IMR-90 (cell line): ENCODE measurements at regions not wholly inside any gene's neighbourhood (a gene's known extent, or its start where the extent isn't known, plus 50 kb on each side); places are given as distances from the start of the nearest gene placed in this dataset.

Source experiments
- ATAC-seq: fragments of 200-7000 bp; cut with Tn5 transposase; 2 replicates; pipeline ENCODE4 v1.9.1; 2020; ENCODE audit warnings: low read depth, mild to moderate bottlenecking, moderate library complexity
- BruUV-seq: library from RNA; stranded (reverse); fragments of 400-500 nt; replicated peaks from 2 replicates; lab custom pipeline; 2021; lab: Mats Ljungman, UMichigan
- CTCF ChIA-PET: fragments of 300-600 bp; formaldehyde crosslinking; extraction: SDS; loops from one replicate; lab custom pipeline; 2021; ENCODE audit warnings: antibody characterized with exemption; lab: Yijun Ruan, JAX
- POLR2A ChIA-PET: fragments of 300-600 bp; sonication (Branson Sonifier 250); formaldehyde crosslinking; loops from one replicate; lab custom pipeline; 2022; ENCODE audit warnings: antibody characterized with exemption; ENCODE audit not compliant: unreplicated experiment; lab: Charles Lee
- DNase-seq: peaks from one replicate; pipeline ENCODE4 v3.0.0; 2013
- H2AFZ ChIP-seq: replicated peaks from 2 replicates; pipeline ENCODE3; 2013; ENCODE audit warnings: low read length, mild to moderate bottlenecking; ENCODE audit not compliant: poor library complexity
- H2AK5ac ChIP-seq: 2 replicates; pipeline ENCODE4 v1.6.1; 2013; ENCODE audit warnings: low read depth, low read length, inconsistent platforms
- H2AK9ac ChIP-seq: replicated peaks from 2 replicates; pipeline ENCODE3; 2013; ENCODE audit warnings: mild to moderate bottlenecking, low read depth, low read length, moderate library complexity; ENCODE audit not compliant: poor library complexity
- H2BK120ac ChIP-seq: 2 replicates; pipeline ENCODE4 v1.6.1; 2013; ENCODE audit warnings: low read depth, low read length, inconsistent platforms
- H2BK15ac ChIP-seq: 3 replicates; pipeline ENCODE4 v1.6.1; 2013; ENCODE audit warnings: low read depth, low read length, inconsistent platforms
- H2BK20ac ChIP-seq: 2 replicates; pipeline ENCODE4 v1.6.1; 2013; ENCODE audit warnings: low read depth, mild to moderate bottlenecking, inconsistent platforms, low read length, moderate library complexity
- H2BK5ac ChIP-seq: 2 replicates; pipeline ENCODE4 v1.6.1; 2013; ENCODE audit warnings: mild to moderate bottlenecking, low read depth, low read length, inconsistent platforms; ENCODE audit not compliant: poor library complexity, severe bottlenecking
- H3K14ac ChIP-seq: replicated peaks from 2 replicates; pipeline ENCODE4 v1.6.1; 2013; ENCODE audit warnings: low read depth, low read length, inconsistent platforms
- H3K18ac ChIP-seq: 2 replicates; pipeline ENCODE4 v1.6.1; 2013; ENCODE audit warnings: low read depth, low read length, control low read depth
- H3K23ac ChIP-seq: 2 replicates; pipeline ENCODE4 v1.6.1; 2013; ENCODE audit warnings: low read depth, low read length, inconsistent platforms
- H3K27ac ChIP-seq: 2 replicates; pipeline ENCODE4 v1.5.1; 2013; ENCODE audit warnings: mild to moderate bottlenecking, control low read depth, low read length; ENCODE audit not compliant: insufficient read depth
- H3K27me3 ChIP-seq: 2 replicates; pipeline ENCODE4 v1.6.1; 2013; ENCODE audit warnings: low read length; ENCODE audit not compliant: control insufficient read depth, insufficient read depth
- H3K36me3 ChIP-seq: 2 replicates; pipeline ENCODE4 v1.6.1; 2013; ENCODE audit warnings: low read length, mixed read lengths; ENCODE audit not compliant: control insufficient read depth, insufficient read depth
- H3K4ac ChIP-seq: 2 replicates; pipeline ENCODE4 v1.6.1; 2013; ENCODE audit warnings: low read depth, low read length, inconsistent platforms
- H3K4me1 ChIP-seq: 2 replicates; pipeline ENCODE4 v1.6.1; 2013; ENCODE audit warnings: low read length, mixed read lengths; ENCODE audit not compliant: control insufficient read depth, insufficient read depth
- H3K4me2 ChIP-seq: 2 replicates; pipeline ENCODE4 v1.6.1; 2013; ENCODE audit warnings: low read depth, mild to moderate bottlenecking, control low read depth, low read length, moderate library complexity
- H3K4me3 ChIP-seq: 2 replicates; pipeline ENCODE4 v1.5.1; 2013; ENCODE audit warnings: low read depth, mild to moderate bottlenecking, control low read depth, low read length, moderate library complexity; ENCODE audit not compliant: insufficient read depth
- H3K56ac ChIP-seq: 2 replicates; pipeline ENCODE4 v1.6.1; 2013; ENCODE audit warnings: low read length, inconsistent platforms; ENCODE audit not compliant: insufficient read depth; ENCODE audit errors: extremely low read depth
- H3K79me1 ChIP-seq, 2 experiments: 2 replicates each; pipeline ENCODE4 v1.6.1; 2013; ENCODE audit warnings: low read length in 2 of 2, inconsistent platforms in 1 of 2, low read depth in 1 of 2
- H3K9ac ChIP-seq: 2 replicates; pipeline ENCODE4 v1.6.1; 2013; ENCODE audit warnings: low read depth, low read length, control low read depth
- H3K9me1 ChIP-seq: 2 replicates; pipeline ENCODE4 v1.6.1; 2013; ENCODE audit warnings: low read length, inconsistent platforms; ENCODE audit not compliant: insufficient read depth
- H3K9me3 ChIP-seq: 2 replicates; pipeline ENCODE4 v1.6.1; 2013; ENCODE audit warnings: low read length; ENCODE audit not compliant: control insufficient read depth, insufficient read depth
- H4K20me1 ChIP-seq: 2 replicates; pipeline ENCODE4 v1.6.1; 2013; ENCODE audit warnings: low read length, inconsistent platforms; ENCODE audit not compliant: insufficient read depth
- H4K5ac ChIP-seq: 2 replicates; pipeline ENCODE4 v1.6.1; 2013; ENCODE audit warnings: mild to moderate bottlenecking, low read depth, low read length, control low read depth
- H4K8ac ChIP-seq, 2 experiments: 2 replicates each; pipeline ENCODE4 v1.6.1; 2013; ENCODE audit warnings: low read depth in 2 of 2, low read length in 2 of 2, control low read depth in 1 of 2, inconsistent platforms in 1 of 2
- H4K91ac ChIP-seq: 2 replicates; pipeline ENCODE4 v1.6.1; 2013; ENCODE audit warnings: low read depth, low read length, inconsistent platforms; ENCODE audit not compliant: insufficient read depth
- FOS ChIP-seq: fragments of 150-350 bp; IDR thresholded peaks from 2 replicates; pipeline ENCODE4 v1.6.1; 2016; ENCODE audit warnings: low read depth, low read length
- NFE2L2 ChIP-seq: fragments of 150-350 bp; IDR thresholded peaks from 2 replicates; pipeline ENCODE4 v1.6.1; 2016; ENCODE audit warnings: low read depth, mild to moderate bottlenecking, low read length
- WGBS, 2 experiments: methylation state at CpG; one replicate each; pipeline versions ENCODE4 v1.1.5 to v1.1.7; 2013; ENCODE audit warnings: missing lambda C conversion rate in 2 of 2; ENCODE audit not compliant: insufficient read length in 1 of 2; ENCODE audit errors: extremely low coverage in 2 of 2; 5-methylcytosine and 5-hydroxymethylcytosine counted together
- dilution Hi-C: fragments of 300-500 bp; cut with HindIII; formaldehyde crosslinking; loops from one replicate; pipeline ENCODE4 v1.14.3; 2018; ENCODE audit warnings: low sequenced_read_pairs; ENCODE audit not compliant: unreplicated experiment
- in situ Hi-C: fragments of 300-500 bp; cut with MboI; formaldehyde crosslinking; loops from 3 replicates; pipeline ENCODE4 v1.14.3; 2019; ENCODE audit warnings: low sequenced_read_pairs, inconsistent platforms, mixed read lengths
- intact Hi-C: fragments of 100-400 bp; cut with micrococcal nuclease; formaldehyde crosslinking; loops from 2 replicates; pipeline ENCODE4 v1.10.0; 2022

GRCh38 chrX:143945171-143945570 is 61.3 kb downstream of the UBE2NL start:
- H2BK15ac ChIP-seq = no peak overlapping the region
- POLR2A ChIA-PET = no interaction called here
- H3K79me1 ChIP-seq = no peaks in the 10 kb centered on the region
- H2BK120ac ChIP-seq = no peak overlapping the region
- H3K27ac ChIP-seq = no peak overlapping the region
- no peak overlapping the region for H3K18ac ChIP-seq
- H3K23ac ChIP-seq = no peak overlapping the region
- no peak overlapping the region for H2BK5ac ChIP-seq
- ATAC-seq (no peak), DNase-seq (no peak)
- TF ChIP-seq FOS = no peak
- no peak for TF ChIP-seq NFE2L2
- H3K9me3 ChIP-seq = peaks cover 5% of the 10 kb centered on the region; the same call in 1 of the 2 replicates
- dilution Hi-C loops = no loop called here
- no peaks in the 10 kb centered on the region for H3K4me1 ChIP-seq
- CTCF ChIA-PET = no interaction called here
- no peaks in the 10 kb centered on the region for H3K36me3 ChIP-seq
- H2AK9ac ChIP-seq = no peak overlapping the region
- H4K20me1 ChIP-seq = no peaks in the 10 kb centered on the region
- no peak overlapping the region for H4K5ac ChIP-seq
- H3K27me3 ChIP-seq = no peaks in the 10 kb centered on the region
- H3K9ac ChIP-seq = no peak overlapping the region
- H3K14ac ChIP-seq = no peak overlapping the region
- intact Hi-C loops = no loop called here
- H3K4me3 ChIP-seq = no peak overlapping the region
- H2BK20ac ChIP-seq = no peak overlapping the region
- WGBS, 2 experiments = no CpG with 5 or more reads among the region's 2 CpGs
- H2AK5ac ChIP-seq = no peak overlapping the region
- H4K8ac ChIP-seq = no peak overlapping the region
- H4K91ac ChIP-seq = no peak overlapping the region
- H2AFZ ChIP-seq = no peak overlapping the region
- in situ Hi-C loops = no loop called here
- no TSS peak for BruUV-seq
- no peak overlapping the region for H3K56ac ChIP-seq
- no peak overlapping the region for H3K4ac ChIP-seq
- no peak overlapping the region for H3K4me2 ChIP-seq
- H3K9me1 ChIP-seq = no peaks in the 10 kb centered on the region
